ENCODE measurements at regions not wholly inside any gene's neighbourhood (a gene's known extent, or its start where the extent isn't known, plus 50 kb on each side); places are given as distances from the start of the nearest gene placed in this dataset.

- ATAC-seq (no peak), DNase-seq (ENCODE audit: low spot score) (no peak), FAIRE-seq (no peak)
- Histone ChIP-seq H3K36me3 (replicated peaks in 1 of 2; ENCODE audit: control insufficient read depth in 1 of 2, insufficient read depth in 2 of 2, low read length in 2 of 2) (no peaks in the 10 kb centered on the region), H2AFZ (ENCODE audit: low read length) (no peak overlapping the region), H3K27me3 (ENCODE audit: control insufficient read depth in 1 of 2, insufficient read depth in 2 of 2, low read length in 2 of 2) (peaks cover 0 to 4% of the 10 kb centered on the region in 2 experiments; a peak in 1 of 5 replicates), H3K4me2 (ENCODE audit: low read depth, low read length) (no peak overlapping the region), H4K20me1 (ENCODE audit: insufficient read depth, low read length) (no peaks in the 10 kb centered on the region), H3K27ac (ENCODE audit: extremely low read length, insufficient read depth, low read length) (no peak overlapping the region), H3K79me2 (ENCODE audit: insufficient read depth, low read length) (no peaks in the 10 kb centered on the region), H3K9me3 (ENCODE audit: low read length) (no peaks in the 10 kb centered on the region), H3K4me1 (ENCODE audit: insufficient read depth, low read length) (no peaks in the 10 kb centered on the region), H3K9ac (ENCODE audit: insufficient read depth, low read depth, low read length) (no peak overlapping the region), H3K4me3 (replicated peaks in 1 of 3; ENCODE audit: insufficient read depth in 1 of 3, low read depth in 2 of 3, low read length in 3 of 3) (no peak overlapping the region)
- 4% methylated on average over 4 of the region's 4 CpGs for WGBS (ENCODE audit: low lambda C conversion rate)
- POLR2A ChIA-PET: no interaction called here
- CTCF ChIA-PET (ENCODE audit: low intra/inter-chr PET ratio, low total read pairs): no interaction called here
- intact Hi-C loops (cut with micrococcal nuclease; ENCODE audit: unreplicated experiment): no loop called here
- BruUV-seq (replicated peaks): no TSS peak
- TF ChIP-seq NR2F1 (CRISPR knock-in tag; IDR thresholded peaks at IDR 0.05) (no peak), EEA1 (CRISPR knock-in tag; IDR thresholded peaks at IDR 0.05; ENCODE audit: borderline replicate concordance) (no peak)
- in situ Hi-C loops (cut with HindIII; ENCODE audit: extremely low pct_ligation_motif_present, low pct_unique_long_range_greater_than_20kb): no loop called here
These were observed 87.2 kb upstream of the TNP1 start for GRCh38 chr2:216947055-216947454.

GRCh38 chr2:216944733-216945132 lies 84.9 kb upstream of the TNP1 start:
- H3K9me3 ChIP-seq (ENCODE audit: low read length): no peaks in the 10 kb centered on the region
- no peak for ATAC-seq
- H3K79me2 ChIP-seq (ENCODE audit: insufficient read depth, low read length): no peaks in the 10 kb centered on the region
- no peaks in the 10 kb centered on the region for H3K4me1 ChIP-seq (ENCODE audit: insufficient read depth, low read length)
- no peak overlapping the region for H3K4me3 ChIP-seq (replicated peaks in 1 of 3; ENCODE audit: insufficient read depth in 1 of 3, low read depth in 2 of 3, low read length in 3 of 3)
- intact Hi-C loops (cut with micrococcal nuclease; ENCODE audit: unreplicated experiment): no loop called here
- peaks cover 0 to 6% of the 10 kb centered on the region in 2 experiments; a peak in 1 of 5 replicates for H3K27me3 ChIP-seq (ENCODE audit: control insufficient read depth in 1 of 2, insufficient read depth in 2 of 2, low read length in 2 of 2)
- no peak for FAIRE-seq
- TF ChIP-seq ZNF678 (CRISPR knock-in tag; IDR thresholded peaks at IDR 0.05): no peak
- no peak for TF ChIP-seq TSC22D2 (CRISPR knock-in tag; IDR thresholded peaks at IDR 0.05; ENCODE audit: borderline replicate concordance)
- no peak for TF ChIP-seq ZBTB4 (CRISPR knock-in tag; IDR thresholded peaks at IDR 0.05; ENCODE audit: borderline replicate concordance)
- TF ChIP-seq MYNN (CRISPR knock-in tag; IDR thresholded peaks at IDR 0.05; ENCODE audit: low read depth): no peak
- TF ChIP-seq MLLT10 (CRISPR knock-in tag; IDR thresholded peaks at IDR 0.05): no peak
- no peak for TF ChIP-seq PRDM15 (CRISPR knock-in tag; IDR thresholded peaks at IDR 0.05)
- no peak for TF ChIP-seq HNF4G (IDR thresholded peaks at IDR 0.05; ENCODE audit: borderline replicate concordance, low read depth, low read length)
- TF ChIP-seq HNF4G (CRISPR knock-in tag; IDR thresholded peaks at IDR 0.05; ENCODE audit: borderline replicate concordance, low read depth): no peak
- H4K20me1 ChIP-seq (ENCODE audit: insufficient read depth, low read length): no peaks in the 10 kb centered on the region
- no peak overlapping the region for H3K4me2 ChIP-seq (ENCODE audit: low read depth, low read length)
- no peak overlapping the region for H3K27ac ChIP-seq (ENCODE audit: extremely low read length, insufficient read depth, low read length)
- CTCF ChIA-PET (ENCODE audit: low intra/inter-chr PET ratio, low total read pairs): no interaction called here
- no peak overlapping the region for H3K9ac ChIP-seq (ENCODE audit: insufficient read depth, low read depth, low read length)
- no peaks in the 10 kb centered on the region for H3K36me3 ChIP-seq (replicated peaks in 1 of 2; ENCODE audit: control insufficient read depth in 1 of 2, insufficient read depth in 2 of 2, low read length in 2 of 2)
- 50% methylated on average over 4 of the region's 4 CpGs for WGBS (ENCODE audit: low lambda C conversion rate)
- POLR2A ChIA-PET: no interaction called here
- H2AFZ ChIP-seq (ENCODE audit: low read length): no peak overlapping the region
- no TSS peak for BruUV-seq (replicated peaks)
- in situ Hi-C loops (cut with HindIII; ENCODE audit: extremely low pct_ligation_motif_present, low pct_unique_long_range_greater_than_20kb): no loop called here
- no peak for DNase-seq (ENCODE audit: low spot score)
